Fibroblast of skin of left biceps (primary cell): ENCODE measurements at regions not wholly inside any gene's neighbourhood (a gene's known extent, or its start where the extent isn't known, plus 50 kb on each side); places are given as distances from the start of the nearest gene placed in this dataset.
A peak's percentile ranks its signal among the peaks of the same experiment; 100 is the strongest.

Experiments used
- DNase-seq, 2 experiments: peaks; one replicate each; pipeline ENCODE4 v3.0.0-alpha.2; 2013; ENCODE audit warnings: low read depth in 2 of 2

DNA sequence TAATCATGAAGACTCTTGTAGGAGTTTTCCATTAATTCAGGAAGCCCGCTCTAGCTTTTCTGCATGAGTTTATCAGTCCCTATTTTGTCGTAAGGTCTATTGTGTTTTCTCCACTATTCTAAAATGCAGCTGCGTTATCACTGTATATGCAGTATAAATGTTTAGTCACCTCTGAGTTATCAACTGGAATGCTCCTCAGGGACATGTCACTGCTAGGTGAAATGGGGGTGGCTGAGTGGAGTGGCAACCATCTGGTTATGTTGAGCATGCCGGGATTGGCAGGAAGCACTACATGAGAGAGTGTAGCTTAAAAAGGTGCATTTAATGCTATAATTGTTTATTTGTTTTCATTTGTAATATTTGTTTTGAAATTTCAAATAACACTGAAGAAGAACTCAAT, 285.2 kb upstream of the ELAC2 start:
- no peak for DNase-seq

DNA sequence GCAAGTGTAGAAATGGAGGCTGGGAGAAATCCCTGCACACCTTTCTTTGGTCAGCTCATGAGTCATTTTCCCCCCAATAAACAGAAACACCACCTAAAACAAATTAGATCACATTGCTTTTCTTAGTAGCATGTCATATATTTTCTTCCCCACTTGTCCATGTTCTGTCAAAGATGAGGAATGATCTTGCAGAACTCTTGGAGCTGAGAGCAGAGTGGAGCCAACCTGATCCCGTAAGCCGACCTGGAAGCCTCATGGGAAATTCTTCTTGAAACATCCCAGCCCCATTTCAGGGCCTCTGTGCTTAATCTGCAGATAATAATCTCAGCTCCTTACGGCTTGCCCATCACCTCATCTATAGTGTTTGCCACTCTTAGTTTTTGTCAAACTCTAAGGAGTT, 284.6 kb upstream of the ELAC2 start:
- no peak for DNase-seq

- DNase-seq, result no peak
Measured at GRCh38 chr17:13297183-13297582, 279.4 kb upstream of the ELAC2 start.

- no peak for DNase-seq
Measured at GRCh38 chr17:13293421-13293820, 275.6 kb upstream of the ELAC2 start.

DNA sequence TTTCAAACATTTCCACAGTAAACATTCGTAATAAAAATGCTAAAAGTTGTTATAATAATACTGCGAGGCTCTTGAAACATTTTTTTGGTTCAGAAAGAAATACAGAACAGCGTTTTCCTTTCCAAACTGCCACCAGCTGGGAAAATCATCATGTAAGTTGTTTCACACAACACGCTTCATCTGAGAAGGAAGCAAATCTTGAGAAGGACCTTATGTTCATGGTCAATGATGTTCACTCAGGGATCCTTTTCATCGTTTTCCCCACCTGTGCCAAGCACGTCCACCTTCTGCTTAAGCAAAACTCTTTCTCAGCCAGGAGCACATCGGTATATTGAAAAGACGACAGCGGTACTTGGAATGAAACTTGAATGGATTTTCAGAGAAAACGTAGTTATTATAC, 274.5 kb upstream of the ELAC2 start:
- no peak for DNase-seq

DNA sequence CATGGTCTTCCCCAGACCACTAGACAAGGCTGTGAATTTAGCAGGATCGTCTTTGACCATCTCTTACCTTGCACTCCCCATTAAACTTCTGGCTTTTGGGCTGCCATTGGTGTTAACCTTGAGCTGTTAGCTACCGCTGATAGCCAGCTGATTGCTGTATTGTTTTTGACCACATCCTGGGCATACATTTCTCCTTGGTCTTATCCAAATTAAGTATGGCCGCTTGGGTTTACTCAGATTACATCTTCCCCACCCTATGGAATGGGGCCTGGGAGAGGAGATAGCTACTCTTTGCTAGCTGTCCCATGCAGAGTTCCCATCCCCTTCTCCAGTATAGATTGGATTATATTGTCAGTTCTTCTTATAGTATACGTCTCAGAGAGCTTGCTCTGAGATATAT, 270.4 kb upstream of the ELAC2 start:
- DNase-seq, result no peak

DNA sequence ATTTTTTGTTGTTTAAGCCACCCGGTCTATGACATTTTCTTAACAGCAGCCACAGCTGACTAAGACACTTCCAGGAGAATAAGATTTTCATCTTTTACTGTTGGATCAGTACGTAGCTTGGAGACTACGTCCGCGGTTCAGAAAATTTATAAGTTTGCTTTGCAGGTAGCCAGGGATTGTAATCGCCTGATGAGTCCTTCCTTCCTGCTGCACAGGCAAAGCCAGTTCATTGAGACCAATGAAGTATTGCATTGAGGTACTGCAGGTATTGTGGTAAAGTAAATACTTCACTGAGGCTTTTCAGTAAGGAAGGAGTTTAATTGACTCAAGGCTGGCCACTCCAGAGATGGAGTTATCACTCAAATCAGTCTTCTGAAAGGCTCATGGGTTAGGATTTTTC, 269.4 kb upstream of the ELAC2 start:
- no peak for DNase-seq

- no peak for DNase-seq
Measured at GRCh38 chr17:13283606-13284005, 265.8 kb upstream of the ELAC2 start.

DNA sequence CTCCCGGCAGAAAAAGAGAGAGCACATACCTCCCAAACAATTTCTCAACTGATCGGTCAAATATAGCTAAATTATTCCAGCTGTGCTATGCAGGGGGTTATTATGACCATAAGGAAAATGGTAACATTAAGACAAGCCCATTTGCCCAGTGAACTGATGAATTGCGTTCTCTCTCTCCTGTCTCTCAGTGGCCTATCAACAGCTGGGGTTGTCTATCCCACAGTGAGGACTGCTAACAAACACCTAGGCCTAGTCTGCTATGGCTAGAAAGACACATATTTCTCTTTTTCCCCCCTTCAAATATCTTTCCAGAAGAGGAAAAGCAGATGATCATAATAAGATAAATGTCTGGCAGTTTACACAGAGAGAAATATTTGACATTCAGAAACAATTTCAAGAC, 263.8 kb upstream of the ELAC2 start:
- no peak for DNase-seq

GRCh38 chr17:13273806-13274205, 256.0 kb upstream of the ELAC2 start:
- DNase-seq, result peak; percentile 45 to 47

DNA sequence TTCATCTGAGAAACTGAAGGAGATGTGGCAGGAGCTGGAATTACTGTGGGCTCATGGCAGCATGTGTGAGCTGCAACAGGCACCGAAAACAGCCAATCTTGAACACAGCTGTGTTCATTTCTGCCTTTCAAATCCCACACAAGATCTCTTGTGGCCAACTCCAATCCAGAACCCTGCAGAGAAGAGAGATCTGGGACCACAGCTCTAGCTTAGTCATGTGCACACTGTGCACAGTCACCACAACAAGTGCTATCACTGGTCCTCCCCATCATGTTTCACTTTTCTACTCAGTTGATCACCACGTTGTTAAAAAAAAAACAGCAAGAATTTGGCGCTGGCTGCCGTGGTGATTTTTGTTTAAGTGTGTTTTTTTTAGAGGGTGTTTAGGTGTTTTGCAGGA, 254.5 kb upstream of the ELAC2 start:
- DNase-seq, result no peak

DNA sequence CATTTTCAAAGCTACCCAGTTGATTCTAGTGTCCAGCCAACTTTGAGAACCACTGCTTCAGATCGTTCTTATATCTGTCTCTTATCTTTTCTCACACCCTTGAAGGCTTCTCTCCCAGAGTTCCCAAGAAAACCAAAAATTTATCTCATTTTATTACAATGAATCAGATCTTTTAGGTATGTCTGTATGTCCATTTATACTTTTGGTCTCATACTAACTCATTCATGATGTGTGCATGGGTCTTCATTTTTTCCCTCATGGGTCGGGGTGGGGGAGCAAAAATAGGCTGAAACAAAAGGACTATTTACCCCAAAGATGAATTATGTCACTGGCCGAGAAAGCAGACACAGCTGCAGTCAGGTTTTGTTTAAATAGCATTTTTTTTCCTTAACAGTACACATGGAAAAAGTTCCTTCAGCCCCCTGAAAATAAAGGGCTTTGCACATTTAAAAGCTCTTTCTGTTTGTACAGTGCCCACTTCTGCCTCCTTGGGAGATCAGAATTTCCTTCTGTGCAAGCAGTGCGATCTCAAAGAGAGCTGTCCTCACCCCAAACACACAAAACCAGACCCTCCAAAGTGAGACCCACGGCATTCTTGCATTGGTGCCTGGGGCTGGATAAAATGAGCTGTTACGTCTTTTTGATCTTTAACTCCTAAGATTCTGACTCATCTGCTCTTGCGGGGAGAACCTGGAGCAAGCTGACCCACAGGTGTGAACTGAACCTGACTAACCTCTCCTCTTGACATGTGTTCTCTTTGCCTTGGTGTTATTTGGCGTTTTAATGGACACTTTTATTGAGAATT, 251.2 kb upstream of the ELAC2 start:
- no peak for DNase-seq

GRCh38 chr17:13266606-13267005, 248.8 kb upstream of the ELAC2 start:
- peak; percentile 82 for DNase-seq

- DNase-seq, result no peak
Measured at GRCh38 chr17:13265311-13265710, 247.5 kb upstream of the ELAC2 start.

GRCh38 chr17:13263746-13264145, 245.9 kb upstream of the ELAC2 start:
- DNase-seq, result no peak

DNA sequence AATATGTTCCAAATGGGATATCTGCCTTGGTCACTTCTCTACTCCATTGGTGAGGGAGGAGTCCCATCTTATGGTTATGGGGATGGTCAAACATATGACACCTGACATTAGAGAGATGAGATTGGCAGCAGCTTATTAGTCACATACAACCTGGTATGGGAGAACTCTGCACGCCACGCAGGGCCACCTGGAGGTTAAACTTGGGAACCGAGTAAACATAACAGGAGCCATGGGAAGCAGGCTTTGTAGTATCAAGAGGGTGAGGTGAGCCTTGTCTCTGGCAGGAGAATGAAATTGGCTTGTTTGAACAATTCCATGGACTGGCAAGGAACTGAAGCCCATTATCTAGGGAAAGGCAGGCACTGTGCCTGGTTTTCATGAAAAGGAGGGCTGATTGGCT, 238.7 kb upstream of the ELAC2 start:
- DNase-seq, result no peak

GRCh38 chr17:13253733-13254410, 236.0 kb upstream of the ELAC2 start:
- no peak for DNase-seq

GRCh38 chr17:13244513-13244912, 226.7 kb upstream of the ELAC2 start:
- DNase-seq, result peak; percentile 27 to 29

DNA sequence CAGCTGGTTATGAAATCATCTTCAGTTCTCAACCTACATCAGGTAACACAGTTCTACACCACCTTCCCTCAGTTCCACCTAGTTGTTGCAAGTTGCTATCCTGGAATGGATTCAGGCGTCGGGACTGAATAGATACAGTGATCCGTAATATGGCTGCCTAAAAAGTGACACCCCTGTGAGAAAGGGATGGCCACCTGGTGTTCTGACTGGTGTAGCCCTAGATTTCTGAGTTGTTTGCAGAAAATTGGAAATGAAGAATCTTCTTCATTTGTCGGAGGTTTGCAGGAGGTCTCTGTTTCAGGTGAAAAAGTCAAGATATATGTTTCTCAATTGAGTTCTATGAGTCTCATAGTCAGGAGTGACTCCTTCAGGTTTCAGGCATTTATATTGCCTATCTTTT, 225.8 kb upstream of the ELAC2 start:
- DNase-seq, result no peak

DNA sequence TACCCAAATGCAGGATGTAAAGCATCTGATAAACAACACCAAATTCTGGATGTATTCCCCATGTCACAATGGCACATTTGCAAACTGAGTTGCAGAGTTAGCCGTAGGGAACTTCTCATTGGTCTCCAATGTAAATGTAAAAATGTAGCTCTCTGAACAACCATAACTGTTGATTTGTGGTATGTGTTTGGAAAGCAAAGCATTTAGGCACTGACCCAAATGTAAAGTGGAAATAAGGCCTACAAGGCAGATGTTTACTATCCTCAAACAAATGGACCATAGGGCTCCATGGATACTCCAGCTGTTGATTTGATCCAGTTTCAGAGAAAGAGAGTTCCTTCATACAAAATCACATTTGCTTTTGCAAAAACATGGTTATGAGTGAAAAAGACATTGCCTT, 223.0 kb upstream of the ELAC2 start:
- DNase-seq, result no peak

GRCh38 chr17:13230350-13231264, 212.8 kb upstream of the ELAC2 start:
- peak; percentile 56 to 57 for DNase-seq

GRCh38 chr17:13228225-13228624, 210.4 kb upstream of the ELAC2 start:
- no peak for DNase-seq
